Sigmoid colon (tissue), 6 donors: ENCODE measurements at regions not wholly inside any gene's neighbourhood (a gene's known extent, or its start where the extent isn't known, plus 50 kb on each side); places are given as distances from the start of the nearest gene placed in this dataset.
A peak's percentile ranks its signal among the peaks of the same experiment; 100 is the strongest.

Experiments
- DNase-seq: peaks from one replicate; pipeline ENCODE4 v3.0.0-alpha.2; 2019
- H3K27ac ChIP-seq, 4 donors: fragments of 200-600 bp; sonication (generic); one replicate each; pipeline ENCODE4 v1.5.1; 2016 to 2019; ENCODE audit warnings: mild to moderate bottlenecking in 1 of 4
- H3K27me3 ChIP-seq, 3 donors: fragments of 200-600 bp; sonication (generic); one replicate each; pipeline ENCODE4 v1.5.1; 2019; ENCODE audit warnings: mild to moderate bottlenecking in 1 of 3
- H3K36me3 ChIP-seq, 4 donors: fragments of 200-600 bp; sonication (generic); one replicate each; pipeline ENCODE4 v1.5.1; 2016 to 2019
- H3K4me1 ChIP-seq, 4 donors: fragments of 200-600 bp; sonication (generic); one replicate each; pipeline ENCODE4 v1.5.1; 2017 to 2019
- H3K4me3 ChIP-seq, 4 donors: fragments of 200-600 bp; sonication (generic); one replicate each; pipeline ENCODE4 v1.5.1; 2017 to 2019; ENCODE audit warnings: mild to moderate bottlenecking in 2 of 4, moderate library complexity in 1 of 4
- H3K9me3 ChIP-seq, 4 donors: fragments of 200-600 bp in 3 of 4; sonication (generic) in 3 of 4; one replicate each; pipeline versions ENCODE4 v1.5.1 to v1.6.1; 2013 to 2019
- EP300 ChIP-seq, 4 donors: sonication (generic); formaldehyde crosslinking; IDR thresholded peaks; one replicate each; pipeline ENCODE4 v1.6.1; 2017; ENCODE audit warnings: antibody characterized with exemption in 4 of 4
- POLR2A ChIP-seq, 2 donors: fragments of 450-650 bp; IDR thresholded peaks; one replicate each; pipeline ENCODE4 v1.6.1; 2016; ENCODE audit warnings: antibody characterized with exemption in 2 of 2, mild to moderate bottlenecking in 2 of 2, moderate library complexity in 2 of 2
- POLR2AphosphoS5 ChIP-seq, 4 donors: sonication (generic); formaldehyde crosslinking; IDR thresholded peaks; one replicate each; pipeline ENCODE4 v1.6.1; 2017; ENCODE audit warnings: antibody characterized with exemption in 4 of 4
- WGBS, 2 donors: extraction: QIAGEN DNeasy Blood & Tissue Kit; methylation state at CpG; one replicate each; pipeline ENCODE4 v1.1.7; 2013; 5-methylcytosine and 5-hydroxymethylcytosine counted together
- intact Hi-C: fragments of 100-400 bp; cut with DNase I; formaldehyde crosslinking; loops from one replicate; pipeline ENCODE4 v1.15.1; 2023
- TF ChIP-seq, protein P1 (sequence below), 4 experiments: fragments of 450-650 bp in 3 of 4; fragments of 200-600 bp in 1 of 4; IDR thresholded peaks; one replicate each; pipeline ENCODE4 v1.5.1; 2016 to 2019; ENCODE audit warnings: antibody characterized with exemption in 4 of 4, mild to moderate bottlenecking in 3 of 4, moderate library complexity in 2 of 4
- donor health status: healthy with polysubstance abuse.
- donor health status: healthy.

DNA sequence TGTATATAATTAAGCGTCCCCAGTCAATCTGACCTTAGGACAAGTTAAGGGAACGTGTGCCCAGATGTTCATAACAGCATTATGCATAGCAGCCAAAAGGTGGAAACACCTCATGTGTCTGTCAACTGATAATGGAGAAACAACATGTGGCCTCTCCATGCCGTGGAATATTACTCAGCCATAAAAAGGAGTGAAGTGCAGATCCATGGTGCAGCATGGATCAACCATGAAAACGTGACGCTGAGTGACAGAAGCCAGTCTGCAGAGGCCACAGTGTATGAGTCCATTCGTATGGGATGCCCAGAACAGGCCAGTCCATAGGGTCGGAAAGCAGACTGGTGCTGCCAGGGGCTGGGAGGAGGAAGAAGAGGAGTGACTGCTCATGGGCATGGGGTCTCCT, 161.0 kb upstream of the CIBAR2 start:
- intact Hi-C loops, result no loop called here
- H3K27me3 ChIP-seq, result no peaks in the 10 kb centered on the region
- WGBS, 2 donors, result 90 to 92% methylated on average over 7 of the region's 7 CpGs
- H3K36me3 ChIP-seq, result no peaks in the 10 kb centered on the region
- H3K4me1 ChIP-seq, result peaks cover 0 to 4% (median 0%) of the 10 kb centered on the region in 4 donors
- no peaks in the 10 kb centered on the region for H3K9me3 ChIP-seq
- TF ChIP-seq POLR2AphosphoS5 (IDR thresholded peaks at IDR 0.05) (no peak), EP300 (IDR thresholded peaks at IDR 0.05) (no peak), POLR2A (IDR thresholded peaks at IDR 0.05) (no peak)
- TF ChIP-seq, protein P1, sequence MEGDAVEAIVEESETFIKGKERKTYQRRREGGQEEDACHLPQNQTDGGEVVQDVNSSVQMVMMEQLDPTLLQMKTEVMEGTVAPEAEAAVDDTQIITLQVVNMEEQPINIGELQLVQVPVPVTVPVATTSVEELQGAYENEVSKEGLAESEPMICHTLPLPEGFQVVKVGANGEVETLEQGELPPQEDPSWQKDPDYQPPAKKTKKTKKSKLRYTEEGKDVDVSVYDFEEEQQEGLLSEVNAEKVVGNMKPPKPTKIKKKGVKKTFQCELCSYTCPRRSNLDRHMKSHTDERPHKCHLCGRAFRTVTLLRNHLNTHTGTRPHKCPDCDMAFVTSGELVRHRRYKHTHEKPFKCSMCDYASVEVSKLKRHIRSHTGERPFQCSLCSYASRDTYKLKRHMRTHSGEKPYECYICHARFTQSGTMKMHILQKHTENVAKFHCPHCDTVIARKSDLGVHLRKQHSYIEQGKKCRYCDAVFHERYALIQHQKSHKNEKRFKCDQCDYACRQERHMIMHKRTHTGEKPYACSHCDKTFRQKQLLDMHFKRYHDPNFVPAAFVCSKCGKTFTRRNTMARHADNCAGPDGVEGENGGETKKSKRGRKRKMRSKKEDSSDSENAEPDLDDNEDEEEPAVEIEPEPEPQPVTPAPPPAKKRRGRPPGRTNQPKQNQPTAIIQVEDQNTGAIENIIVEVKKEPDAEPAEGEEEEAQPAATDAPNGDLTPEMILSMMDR (IDR thresholded peaks at IDR 0.05), result no peak
- no peak for DNase-seq
- H3K4me3 ChIP-seq, result no peak overlapping the region
- no peak overlapping the region for H3K27ac ChIP-seq

DNA sequence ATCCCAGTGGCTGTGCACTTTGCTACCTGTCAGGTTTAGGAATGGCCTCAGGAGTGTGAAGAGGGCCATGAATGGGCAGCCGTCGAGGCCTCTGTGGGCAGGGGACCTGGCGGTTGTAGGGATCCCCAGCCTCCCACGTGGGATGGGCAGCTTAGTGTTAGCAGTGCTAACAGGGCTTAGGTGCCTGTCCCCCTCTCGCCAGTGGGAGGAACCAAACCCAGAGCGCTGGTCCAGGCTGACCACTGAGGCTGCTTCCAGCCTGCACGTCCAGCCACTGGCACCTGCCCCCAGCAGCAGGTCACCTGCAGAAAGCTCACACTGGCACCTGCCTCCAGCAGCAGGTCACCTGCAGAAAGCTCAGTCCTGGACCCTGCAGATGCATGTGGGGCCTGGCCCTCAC, 162.2 kb upstream of the CIBAR2 start:
- H3K4me3 ChIP-seq, result no peak overlapping the region
- H3K27ac ChIP-seq, result no peak overlapping the region
- no peaks in the 10 kb centered on the region for H3K9me3 ChIP-seq
- intact Hi-C loops, result no loop called here
- H3K27me3 ChIP-seq, result no peaks in the 10 kb centered on the region
- WGBS, 2 donors, result 76 to 85% methylated on average over 7 of the region's 7 CpGs
- no peaks in the 10 kb centered on the region for H3K36me3 ChIP-seq
- TF ChIP-seq, protein P1 (IDR thresholded peaks at IDR 0.05), result no peak
- TF ChIP-seq POLR2A (IDR thresholded peaks at IDR 0.05) (no peak), POLR2AphosphoS5 (IDR thresholded peaks at IDR 0.05) (no peak), EP300 (IDR thresholded peaks at IDR 0.05) (no peak)
- peaks cover 0 to 7% (median 0%) of the 10 kb centered on the region in 4 donors for H3K4me1 ChIP-seq
- no peak for DNase-seq

DNA sequence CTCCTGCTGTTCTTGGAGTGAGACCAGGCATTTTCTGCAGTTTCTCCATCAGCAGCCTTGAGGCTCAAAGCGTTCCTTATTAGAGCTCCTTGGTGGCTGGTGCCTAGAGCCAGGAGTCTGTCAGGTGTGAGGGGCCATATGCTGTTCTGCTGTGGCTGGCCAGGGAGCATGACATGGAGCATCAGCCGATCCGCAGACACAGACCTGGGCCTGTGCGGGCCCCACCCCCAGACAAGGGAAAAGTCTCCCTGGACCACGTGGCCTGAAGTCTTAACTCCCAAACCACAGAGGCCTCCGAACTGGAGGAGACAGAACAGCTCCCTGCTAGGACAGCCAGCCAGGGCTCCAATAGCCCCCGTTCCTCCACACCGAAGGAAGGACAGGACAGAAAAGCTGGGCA, 162.7 kb upstream of the CIBAR2 start:
- no peak for DNase-seq
- TF ChIP-seq EP300 (IDR thresholded peaks at IDR 0.05), result no peak
- TF ChIP-seq, protein P1 (IDR thresholded peaks at IDR 0.05), result no peak
- TF ChIP-seq POLR2A (IDR thresholded peaks at IDR 0.05), result no peak
- TF ChIP-seq POLR2AphosphoS5 (IDR thresholded peaks at IDR 0.05), result no peak
- Histone ChIP-seq H3K36me3 (no peaks in the 10 kb centered on the region), H3K4me3 (no peak overlapping the region), H3K4me1 (peaks cover 0 to 11% (median under 1%) of the 10 kb centered on the region in 4 donors), H3K27ac (no peak overlapping the region), H3K9me3 (no peaks in the 10 kb centered on the region), H3K27me3 (no peaks in the 10 kb centered on the region)
- WGBS, 2 donors, result 78 to 81% methylated on average over 8 of the region's 8 CpGs
- intact Hi-C loops, result loop anchor here (1.0 kb wide), 1 partner anchor 443 kb away; no protein-coding TSS in a partner anchor

DNA sequence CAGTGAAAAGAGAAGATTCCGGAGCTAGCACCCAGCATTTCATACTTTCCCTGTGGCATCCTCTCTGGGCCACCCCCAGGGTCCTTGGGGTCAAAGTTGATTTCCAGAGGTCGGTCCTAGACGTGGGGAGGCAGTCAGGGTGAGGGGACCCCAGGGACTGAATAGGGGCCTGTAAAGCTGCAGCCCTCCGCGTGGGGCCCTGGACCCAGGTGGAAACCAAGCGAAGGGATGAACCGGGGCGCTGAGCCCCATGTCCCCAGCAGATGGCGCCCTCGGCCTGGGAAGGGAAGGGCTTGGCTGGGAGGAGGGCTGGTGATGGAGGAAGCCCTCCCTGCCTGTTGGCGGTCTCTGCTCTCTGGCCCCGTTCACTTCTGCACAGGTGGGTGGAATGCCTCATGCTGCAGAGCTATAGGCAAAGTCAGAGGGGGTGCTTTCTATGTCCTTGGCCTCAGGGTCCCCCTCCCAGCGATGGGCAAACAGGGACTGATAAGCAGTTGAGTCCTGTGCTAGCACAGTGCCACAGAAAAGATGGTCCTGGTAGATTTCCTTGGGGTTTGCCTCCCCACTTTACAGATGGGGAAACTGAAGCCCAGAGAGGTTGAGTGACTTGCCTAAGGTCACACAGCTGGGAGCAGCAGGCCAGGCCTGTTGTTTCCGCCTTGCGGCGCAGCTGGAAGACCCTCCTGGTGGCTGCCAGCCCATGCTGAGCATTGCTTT, 163.4 kb upstream of the CIBAR2 start:
- Histone ChIP-seq H3K27ac (no peak overlapping the region), H3K4me3 (no peak overlapping the region), H3K36me3 (no peaks in the 10 kb centered on the region), H3K27me3 (no peaks in the 10 kb centered on the region), H3K4me1 (peaks cover 0 to 15% (median 2%) of the 10 kb centered on the region in 4 donors), H3K9me3 (no peaks in the 10 kb centered on the region)
- intact Hi-C loops, result loop anchor here (1.0 kb wide), 1 partner anchor 443 kb away; no protein-coding TSS in a partner anchor
- 31 to 35% methylated on average over 16 of the region's 16 CpGs for WGBS, 2 donors
- DNase-seq, result peak; percentile 86
- TF ChIP-seq, protein P1 (IDR thresholded peaks at IDR 0.05), result peak; percentile 74 to 90 (median 78)
- TF ChIP-seq POLR2A (IDR thresholded peaks at IDR 0.05), result no peak

DNA sequence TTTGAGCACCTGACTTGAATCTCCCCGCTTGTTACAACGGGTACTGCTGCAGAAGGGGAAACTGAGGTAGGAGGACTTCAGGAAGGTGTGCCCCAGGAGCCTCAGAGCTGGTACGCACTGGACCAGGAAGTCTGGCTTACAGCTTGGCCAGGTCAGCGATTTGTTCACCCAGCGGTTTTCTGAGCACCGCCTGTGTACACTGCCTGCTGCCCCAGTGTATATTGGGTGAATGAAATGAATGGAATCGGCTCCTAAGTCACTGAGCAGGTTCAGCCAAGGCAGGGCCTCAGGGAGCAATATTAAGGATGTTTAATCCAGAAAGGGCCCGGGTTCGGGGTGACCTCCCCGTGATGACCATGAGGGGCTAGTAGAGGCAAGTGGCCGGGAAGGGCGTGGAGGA, 164.0 kb upstream of the CIBAR2 start:
- Histone ChIP-seq H3K27ac (no peak overlapping the region), H3K27me3 (no peaks in the 10 kb centered on the region), H3K36me3 (no peaks in the 10 kb centered on the region), H3K4me3 (no peak overlapping the region), H3K9me3 (no peaks in the 10 kb centered on the region), H3K4me1 (peaks cover 0 to 15% (median 2%) of the 10 kb centered on the region in 4 donors)
- no peak for DNase-seq
- TF ChIP-seq POLR2AphosphoS5 (IDR thresholded peaks at IDR 0.05) (no peak), POLR2A (IDR thresholded peaks at IDR 0.05) (no peak), EP300 (IDR thresholded peaks at IDR 0.05) (no peak)
- TF ChIP-seq, protein P1 (IDR thresholded peaks at IDR 0.05), result no peak
- intact Hi-C loops, result no loop called here
- 74 to 89% methylated on average over 12 of the region's 12 CpGs for WGBS, 2 donors
